HFF-Myc (cell line): ENCODE measurements at regions not wholly inside any gene's neighbourhood (a gene's known extent, or its start where the extent isn't known, plus 50 kb on each side); places are given as distances from the start of the nearest gene placed in this dataset.

Experiments
- DNase-seq: peaks from one replicate; pipeline ENCODE4 v3.0.0-alpha.2; 2011; ENCODE audit warnings: low read depth; ENCODE audit errors: extremely low read depth
- H3K4me3 ChIP-seq: replicated peaks from 2 replicates; pipeline ENCODE4 v1.5.1; 2011; ENCODE audit warnings: low read depth, mild to moderate bottlenecking, control low read depth, low read length
- CTCF ChIP-seq: IDR thresholded peaks from 2 replicates; pipeline ENCODE4 v1.5.1; 2012; ENCODE audit warnings: mild to moderate bottlenecking, low read depth, low read length, control low read depth; ENCODE audit errors: missing control alignments

- TF ChIP-seq CTCF, result no peak
- no peak overlapping the region for H3K4me3 ChIP-seq
- DNase-seq, result no peak
Measured at GRCh38 chr16:63904930-63905329, 1216.9 kb downstream of the CDH11 start.

- no peak for DNase-seq
- no peak overlapping the region for H3K4me3 ChIP-seq
- no peak for TF ChIP-seq CTCF
Measured at GRCh38 chr16:63904182-63904581, 1217.7 kb downstream of the CDH11 start.

GRCh38 chr16:63896383-63897109 lies 1225.3 kb downstream of the CDH11 start:
- no peak overlapping the region for H3K4me3 ChIP-seq
- no peak for DNase-seq
- no peak for TF ChIP-seq CTCF

GRCh38 chr16:63890723-63891122 lies 1231.1 kb downstream of the CDH11 start:
- no peak overlapping the region for H3K4me3 ChIP-seq
- no peak for TF ChIP-seq CTCF
- no peak for DNase-seq

GRCh38 chr16:63890081-63890480 lies 1231.8 kb downstream of the CDH11 start:
- no peak for DNase-seq
- no peak overlapping the region for H3K4me3 ChIP-seq
- no peak for TF ChIP-seq CTCF

- DNase-seq, result no peak
- TF ChIP-seq CTCF, result no peak
- H3K4me3 ChIP-seq, result no peak overlapping the region
Measured at GRCh38 chr16:63883091-63883490, 1238.8 kb downstream of the CDH11 start.

GRCh38 chr16:63882576-63882975 lies 1239.3 kb downstream of the CDH11 start:
- H3K4me3 ChIP-seq, result no peak overlapping the region
- no peak for DNase-seq
- TF ChIP-seq CTCF, result no peak
